ENCODE measurements at regions not wholly inside any gene's neighbourhood (a gene's known extent, or its start where the extent isn't known, plus 50 kb on each side); places are given as distances from the start of the nearest gene placed in this dataset.
"Not testable (repeated sequence)": the region's sequence is repeated elsewhere in the genome, so short reads cannot be mapped to it uniquely, and the experiment has no call there.

DNA sequence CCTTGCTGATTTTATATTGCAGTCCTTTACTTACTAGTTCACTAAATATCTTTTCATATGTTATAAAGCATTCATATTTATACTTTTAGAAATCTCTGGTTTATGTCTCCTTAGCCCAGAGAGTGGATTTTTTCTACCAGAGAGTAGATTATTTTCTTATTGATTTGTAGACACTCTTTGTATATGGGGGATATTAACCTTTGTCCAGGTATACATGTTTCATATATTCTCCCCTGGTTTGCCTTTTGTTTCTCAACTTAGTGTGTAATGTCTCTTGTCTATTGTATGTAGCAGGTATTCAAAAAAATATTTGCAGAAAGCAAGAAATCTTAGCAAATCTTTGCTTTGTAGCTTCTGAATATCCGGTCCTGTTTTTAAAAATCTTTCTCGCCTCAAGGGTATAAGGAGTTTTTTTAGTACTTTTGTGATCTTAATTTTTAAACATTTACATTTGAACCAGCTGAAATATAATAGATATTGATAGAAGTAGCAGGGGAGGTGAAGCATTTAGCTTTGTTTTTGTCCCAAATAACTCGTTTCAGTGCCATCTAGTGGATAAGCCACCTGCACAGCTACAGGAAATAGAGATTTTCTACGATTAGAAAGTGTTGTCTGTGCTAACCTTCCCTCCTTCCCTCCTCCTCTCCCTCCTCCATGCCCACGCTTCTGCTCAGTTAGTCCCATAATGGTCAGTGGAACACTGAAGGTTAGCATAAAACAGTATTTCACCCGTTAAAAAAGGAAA, 97.0 kb downstream of the PHETA1 start:
- no peak for DNase-seq

DNA sequence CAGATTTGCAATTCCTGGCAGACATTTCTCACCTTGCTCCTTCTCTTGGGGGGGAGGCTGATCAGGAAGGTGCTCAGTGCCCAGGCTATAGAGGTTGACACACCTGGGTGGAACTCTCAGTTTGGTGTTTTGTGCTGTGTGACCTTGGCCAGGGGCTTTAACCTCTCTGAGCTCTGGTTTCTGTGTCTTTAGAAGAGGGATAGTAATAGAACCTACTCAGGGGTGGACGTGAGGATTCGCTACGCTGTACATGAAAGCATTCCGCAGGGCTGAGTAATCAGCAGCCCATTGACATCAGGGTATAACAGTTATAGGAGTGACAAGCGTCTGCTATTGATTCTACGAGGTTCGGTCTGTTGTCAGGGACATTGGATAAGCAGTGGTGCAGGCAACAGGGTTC, 98.1 kb downstream of the PHETA1 start:
- no peak for DNase-seq

DNA sequence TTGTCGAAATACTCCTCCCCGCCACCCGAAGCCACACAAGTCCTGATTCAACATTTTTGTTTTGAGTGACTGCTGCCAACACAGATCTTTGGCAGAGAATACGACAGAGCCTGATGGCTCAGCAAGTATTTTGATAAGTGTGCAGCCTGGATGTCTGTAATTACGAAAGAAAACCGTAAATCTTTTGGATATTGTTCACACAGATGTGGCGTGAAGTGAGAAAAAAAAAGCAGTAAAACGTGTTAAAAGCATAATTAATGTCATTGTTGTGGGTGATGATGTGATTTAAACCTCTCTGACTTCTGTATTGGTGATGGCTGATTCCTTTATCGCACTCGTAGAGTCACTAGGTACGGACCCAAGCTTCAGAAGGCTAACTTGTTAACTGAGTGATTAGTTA, 98.7 kb downstream of the PHETA1 start:
- DNase-seq, result peak; percentile 7

DNA sequence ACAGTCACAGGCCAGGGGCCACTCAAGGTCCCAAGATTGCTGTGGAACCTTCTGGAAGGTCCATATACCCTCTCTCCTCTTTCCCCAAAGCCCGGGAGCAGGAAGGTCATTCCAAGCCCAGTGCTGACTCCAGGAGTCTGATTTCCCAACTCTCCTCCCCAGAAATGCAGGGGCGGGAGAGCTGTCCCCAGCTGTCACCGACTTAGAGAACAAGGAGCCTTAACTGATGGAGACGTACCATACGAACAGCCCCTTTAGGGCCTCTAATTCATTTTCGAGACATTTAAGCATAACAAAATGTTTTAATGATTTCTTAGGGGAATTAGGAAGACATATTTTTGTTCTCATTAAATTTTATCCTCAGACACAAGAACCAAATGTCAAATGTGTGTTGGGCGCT, 99.2 kb downstream of the PHETA1 start:
- peak; percentile 79 for DNase-seq

DNA sequence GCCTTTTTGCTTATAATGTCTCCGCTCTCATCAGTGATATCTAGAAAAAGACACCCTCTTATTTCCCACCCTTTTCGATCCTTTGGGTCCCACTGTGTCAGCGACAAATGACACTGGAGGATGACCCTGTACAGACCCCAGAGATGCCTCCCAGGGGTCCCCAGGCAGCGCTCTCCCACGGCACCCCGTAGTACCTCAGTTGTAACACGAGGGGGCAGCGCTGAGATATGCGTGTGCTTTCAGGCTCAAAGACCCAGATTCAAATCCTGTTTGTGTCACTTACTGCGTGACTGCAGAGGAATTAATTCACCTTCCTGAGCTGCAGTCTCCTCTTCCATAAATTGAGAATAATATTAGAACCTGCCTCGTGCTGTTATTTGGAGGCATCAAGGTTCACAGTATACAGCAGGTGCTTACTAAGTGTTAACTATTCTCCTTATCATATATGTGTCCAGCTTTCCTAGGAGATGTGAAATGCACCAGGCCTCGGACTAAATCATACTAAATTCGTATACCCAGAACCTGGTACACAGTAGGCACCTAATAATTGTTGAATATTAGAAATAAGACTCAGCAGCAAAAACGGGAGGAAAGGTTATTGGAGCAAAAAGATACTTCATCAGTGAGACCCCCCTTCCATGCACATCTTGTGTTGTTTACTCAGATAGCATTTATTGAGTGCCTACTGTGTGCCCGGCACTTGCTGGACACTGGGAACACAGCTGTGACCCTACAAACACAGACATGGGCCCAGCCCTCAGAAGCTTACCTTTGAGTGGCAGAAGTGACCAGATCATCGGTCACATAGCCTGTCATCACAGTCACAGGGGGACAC, 99.9 kb downstream of the PHETA1 start:
- no peak for DNase-seq

DNA sequence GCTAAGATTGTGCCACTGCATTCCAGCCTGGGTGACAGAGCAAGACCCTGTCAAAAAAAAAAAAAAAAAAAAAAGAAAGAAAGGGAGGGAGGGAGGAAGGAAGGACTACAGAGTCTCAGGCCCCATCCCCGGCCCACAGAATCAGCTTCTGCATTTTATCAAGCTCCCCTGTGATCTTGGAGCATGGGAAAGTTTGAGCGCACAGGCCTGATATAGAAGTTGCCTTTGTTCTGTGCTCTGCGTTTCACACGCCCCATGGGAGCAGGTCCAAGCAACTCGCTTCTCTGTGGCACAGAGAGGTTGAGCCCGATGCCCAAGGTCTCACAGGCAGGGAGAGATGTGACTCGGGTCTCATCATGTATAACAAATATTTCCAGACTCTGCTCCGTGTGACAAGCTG, 101.8 kb downstream of the PHETA1 start:
- DNase-seq, result peak; percentile 4

DNA sequence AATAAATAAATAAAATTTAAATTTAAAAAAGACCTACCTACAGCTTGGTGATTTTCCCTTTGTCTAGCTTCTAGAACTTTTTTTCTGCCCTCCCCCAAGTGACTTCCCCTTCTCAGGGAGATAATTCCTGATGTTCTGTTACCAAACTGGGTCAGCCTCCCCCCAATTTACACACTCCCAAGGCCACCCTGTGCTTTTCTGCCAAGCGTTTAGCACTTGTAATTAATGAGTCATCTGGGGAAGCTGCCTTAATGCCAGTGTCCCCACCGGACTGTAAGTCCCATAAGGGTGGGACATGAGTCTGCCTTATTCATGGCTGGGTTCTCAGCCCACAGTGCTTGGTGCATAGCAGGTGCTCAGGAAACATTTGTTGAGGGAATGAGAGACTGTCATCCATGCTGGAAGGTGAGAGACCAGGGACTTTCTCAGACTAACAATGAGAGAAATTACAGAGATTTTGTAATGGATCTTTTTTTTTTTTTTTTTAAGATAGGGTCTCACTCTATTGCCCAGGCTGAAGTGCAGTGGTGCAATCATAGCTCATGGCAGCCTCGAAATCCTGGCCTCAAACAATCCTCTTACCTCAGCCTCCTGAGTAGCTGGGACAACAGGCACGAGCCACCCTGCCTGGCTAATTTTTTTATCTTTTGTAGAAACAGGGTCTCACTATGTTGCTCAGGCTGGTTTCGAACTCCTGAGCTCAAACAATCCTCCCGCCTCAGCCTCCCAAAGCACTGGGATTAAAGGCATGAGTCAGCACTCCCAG, 106.8 kb downstream of the PHETA1 start:
- DNase-seq, result no peak

DNA sequence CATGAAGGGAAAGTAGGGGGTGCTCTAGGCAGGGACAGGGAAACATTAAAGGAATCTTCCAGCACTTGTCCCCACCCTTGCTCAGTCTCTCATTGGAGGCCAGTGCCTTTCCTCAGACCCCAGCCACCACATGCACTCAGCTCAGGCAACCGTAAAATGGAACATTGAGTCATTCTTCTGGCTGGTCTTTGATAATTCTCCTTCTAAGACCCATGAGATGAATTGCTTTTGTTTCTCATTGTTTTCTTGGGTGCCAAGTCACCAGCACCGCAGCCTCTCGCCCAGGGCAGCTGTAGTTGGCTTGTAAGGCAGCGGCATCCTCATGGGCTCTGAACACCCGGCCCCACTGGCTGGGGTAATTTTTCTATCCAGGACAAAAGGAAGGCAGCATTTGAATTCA, 108.2 kb downstream of the PHETA1 start:
- no peak for DNase-seq

DNA sequence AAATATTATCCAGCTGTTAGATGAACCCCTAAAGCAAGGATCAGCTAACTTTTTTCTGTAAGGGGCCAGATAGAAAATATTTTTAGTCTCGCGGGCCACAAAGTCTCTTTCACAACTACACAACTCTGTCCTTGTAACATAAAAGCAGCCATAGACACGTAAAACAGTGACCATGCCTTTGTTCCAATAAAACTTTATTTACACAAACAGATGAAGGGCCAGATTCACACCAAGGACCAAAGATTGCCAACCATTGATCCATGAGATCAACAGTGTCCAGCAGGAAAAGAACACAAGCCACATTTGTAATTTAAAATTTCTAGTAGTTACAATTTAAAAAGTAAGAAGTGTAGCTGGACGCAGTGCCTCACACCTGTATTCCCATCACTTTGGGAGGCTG, 109.7 kb downstream of the PHETA1 start:
- no peak for DNase-seq

DNA sequence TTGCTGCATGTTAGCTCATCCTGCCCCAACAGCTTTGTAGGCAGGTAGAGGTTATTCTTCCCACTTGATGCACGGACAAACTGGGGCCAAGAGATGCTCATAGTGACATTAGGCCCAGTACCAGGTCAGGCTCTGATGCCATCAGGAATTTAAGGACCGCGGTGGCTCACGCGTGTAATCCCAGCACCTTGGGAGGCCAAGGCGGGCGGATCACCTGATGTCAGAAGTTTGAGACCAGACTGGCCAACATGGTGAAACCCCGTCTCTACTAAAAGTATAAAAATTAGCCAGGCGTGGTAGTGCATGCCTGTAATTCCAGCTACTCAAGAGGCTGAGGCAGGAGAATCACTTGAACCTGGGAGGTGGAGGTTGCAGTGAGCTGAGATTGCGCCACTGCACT, 110.8 kb downstream of the PHETA1 start:
- DNase-seq, result not testable (repeated sequence)

DNA sequence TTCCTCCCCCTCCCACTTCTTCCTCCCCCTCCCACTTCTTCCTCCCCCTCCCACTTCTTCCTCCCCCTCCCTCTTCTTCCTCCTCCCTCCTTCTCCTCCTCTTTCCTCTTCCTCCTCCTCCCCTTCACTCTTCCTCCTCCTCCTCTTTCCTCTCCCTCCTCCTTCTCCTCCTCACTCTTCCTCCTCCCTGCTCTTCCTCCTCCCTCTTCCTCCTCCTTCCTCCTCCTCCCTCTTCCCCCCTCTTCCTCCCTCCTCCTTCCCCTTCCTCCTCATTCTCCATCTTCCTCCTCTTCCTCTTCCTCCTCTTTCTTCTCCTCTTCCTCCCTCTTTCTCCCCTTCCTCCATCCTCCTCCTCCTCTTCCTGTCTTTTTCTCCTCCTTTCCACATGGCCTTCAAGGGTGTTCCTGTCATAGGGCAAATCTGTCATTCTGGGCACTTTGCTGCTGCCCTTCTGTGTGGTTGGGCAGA, 111.4 kb downstream of the PHETA1 start:
- DNase-seq, result no peak

DNA sequence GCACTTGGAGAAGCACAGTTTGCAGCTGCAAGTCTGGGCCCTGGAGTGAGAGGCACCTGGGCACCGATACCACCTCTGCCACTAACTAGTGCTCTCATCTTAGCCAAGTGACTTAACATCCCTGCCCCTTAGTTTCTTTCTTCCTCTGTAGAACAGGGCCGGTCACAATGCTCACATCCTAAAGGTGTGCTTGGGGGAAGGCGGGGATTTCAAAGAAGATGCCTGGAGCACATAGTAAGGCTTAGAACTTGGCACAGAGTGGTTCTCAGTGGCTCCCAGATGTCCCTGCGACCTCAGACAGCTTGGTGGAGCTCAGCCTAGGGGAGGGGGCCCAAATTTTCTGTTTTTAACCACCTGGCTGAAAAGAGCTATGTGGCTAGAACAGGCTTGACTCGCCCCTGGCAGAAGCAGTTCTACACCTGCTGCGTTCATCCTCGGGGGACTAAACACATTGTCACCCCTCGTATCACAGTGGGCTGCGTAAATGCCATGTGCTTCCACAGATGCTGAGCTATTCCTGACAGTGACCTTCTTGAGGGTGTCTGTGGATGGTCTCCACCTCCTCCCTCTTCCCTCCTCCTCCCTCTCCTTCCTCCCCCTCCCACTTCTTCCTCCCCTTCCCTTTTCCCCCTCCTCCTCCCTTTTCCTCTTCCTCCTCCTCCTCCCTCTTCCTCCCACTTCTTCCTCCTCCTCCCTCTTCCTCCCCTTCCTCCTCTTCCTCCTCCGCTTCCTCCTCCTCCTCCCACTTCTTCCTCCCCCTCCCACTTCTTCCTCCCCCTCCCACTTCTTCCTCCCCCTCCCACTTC, 112.1 kb downstream of the PHETA1 start:
- DNase-seq, result no peak

DNA sequence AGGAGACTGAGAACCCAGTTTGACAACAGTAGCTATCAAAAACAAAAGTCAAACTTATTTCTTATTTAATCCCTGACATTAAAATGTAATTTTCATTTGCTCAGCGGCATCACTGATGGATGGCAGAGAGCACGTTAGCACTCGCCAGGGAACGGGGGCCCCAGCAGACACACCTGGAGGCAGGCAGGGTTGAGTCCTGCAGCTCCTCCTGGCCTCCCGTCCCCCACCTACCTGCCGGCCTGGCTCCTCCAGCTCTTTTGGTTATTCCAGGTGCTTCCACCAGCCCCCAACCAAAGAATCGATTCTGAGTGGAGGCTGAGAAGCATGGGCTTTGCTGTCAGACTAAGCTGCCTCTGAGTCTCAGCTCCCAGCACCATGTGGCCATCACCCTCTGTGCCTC, 113.6 kb downstream of the PHETA1 start:
- DNase-seq, result no peak

DNA sequence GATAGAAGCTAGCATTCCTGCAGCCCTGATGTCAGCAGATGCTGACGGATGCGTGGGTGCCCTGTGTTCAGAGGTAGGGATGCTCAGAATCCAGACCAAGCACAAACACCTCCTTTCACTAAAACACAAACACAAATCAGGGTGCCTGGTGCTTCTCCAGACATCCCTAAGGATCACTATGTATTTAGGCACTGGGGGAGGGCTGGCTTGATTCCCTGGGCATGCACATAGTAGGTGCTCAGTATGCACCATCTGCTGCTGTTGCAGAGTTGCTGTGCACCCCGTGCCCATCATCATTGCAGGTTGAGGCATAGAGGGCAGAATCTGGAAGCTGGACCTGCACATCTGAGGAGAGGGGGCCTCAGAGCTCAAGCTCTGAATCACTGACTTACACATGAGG, 114.8 kb downstream of the PHETA1 start:
- no peak for DNase-seq

DNA sequence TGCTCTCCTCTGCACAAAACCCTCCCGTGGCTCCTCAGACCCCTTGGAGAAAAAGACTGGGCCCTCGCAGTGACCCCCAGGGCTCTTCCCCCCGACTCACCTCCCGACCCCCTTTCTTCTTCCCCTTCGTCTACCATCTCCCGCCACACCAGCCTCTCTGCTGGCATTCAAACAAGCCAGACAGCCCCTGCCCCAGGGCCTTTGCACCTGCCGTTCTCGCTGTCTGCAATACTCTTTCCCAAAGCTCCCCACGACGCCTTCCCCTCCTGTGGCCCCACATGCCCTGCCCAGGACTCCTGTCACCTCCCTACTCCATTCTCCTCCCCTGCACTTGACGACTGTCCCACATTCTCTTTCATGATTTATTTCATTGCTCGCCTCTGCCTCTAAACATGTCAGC, 115.7 kb downstream of the PHETA1 start:
- DNase-seq, result no peak

DNA sequence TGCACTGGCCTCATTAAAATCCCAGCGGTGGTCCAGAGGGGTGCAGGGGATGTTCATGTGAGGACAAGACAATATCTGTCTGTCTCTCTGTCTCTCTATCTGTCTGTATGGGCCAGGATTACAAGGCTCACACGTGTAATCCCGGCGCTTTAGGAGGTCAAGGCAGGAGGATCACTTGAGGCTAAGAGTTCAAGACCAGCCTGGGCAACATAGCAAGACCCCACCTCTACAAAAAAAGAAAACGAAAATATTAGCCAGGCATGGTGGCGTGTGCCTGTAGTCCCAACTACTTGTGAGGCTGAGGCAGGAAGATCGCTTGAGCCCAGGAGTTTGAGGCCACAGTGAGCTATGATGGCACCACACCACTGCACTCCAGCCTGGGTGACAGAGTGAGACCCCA, 117.1 kb downstream of the PHETA1 start:
- DNase-seq, result no peak

DNA sequence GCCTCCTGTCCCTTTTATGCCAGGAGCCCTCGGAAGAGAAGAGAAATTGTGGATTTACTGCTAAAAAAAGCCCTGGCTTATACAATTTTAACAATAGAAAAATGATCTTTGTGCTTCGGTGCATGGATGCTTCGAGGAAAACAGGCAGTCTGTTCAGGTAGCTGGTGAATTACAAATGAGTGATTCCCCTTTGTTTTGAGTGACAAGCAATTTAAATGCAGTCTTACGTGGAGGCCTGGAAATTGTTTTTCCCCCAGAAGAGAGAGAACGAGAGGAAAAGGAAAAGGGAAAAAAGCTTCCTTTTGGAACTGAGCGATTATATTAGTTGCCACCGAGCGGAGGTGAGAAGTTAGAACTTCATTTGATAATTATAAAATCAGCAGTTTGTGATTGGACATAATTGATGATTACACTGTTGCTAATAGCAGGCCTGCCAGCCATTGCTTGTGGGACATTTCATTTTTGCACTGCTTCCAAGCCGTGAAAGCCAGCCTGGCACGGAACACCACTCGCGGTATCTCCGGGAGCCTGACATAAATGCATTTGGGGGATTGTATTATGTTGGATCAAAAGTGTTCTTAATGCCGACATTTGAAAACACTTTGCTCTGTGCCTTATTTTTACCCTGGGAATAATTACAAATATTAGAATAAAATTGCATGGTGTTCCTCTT, 117.7 kb downstream of the PHETA1 start:
- no peak for DNase-seq

DNA sequence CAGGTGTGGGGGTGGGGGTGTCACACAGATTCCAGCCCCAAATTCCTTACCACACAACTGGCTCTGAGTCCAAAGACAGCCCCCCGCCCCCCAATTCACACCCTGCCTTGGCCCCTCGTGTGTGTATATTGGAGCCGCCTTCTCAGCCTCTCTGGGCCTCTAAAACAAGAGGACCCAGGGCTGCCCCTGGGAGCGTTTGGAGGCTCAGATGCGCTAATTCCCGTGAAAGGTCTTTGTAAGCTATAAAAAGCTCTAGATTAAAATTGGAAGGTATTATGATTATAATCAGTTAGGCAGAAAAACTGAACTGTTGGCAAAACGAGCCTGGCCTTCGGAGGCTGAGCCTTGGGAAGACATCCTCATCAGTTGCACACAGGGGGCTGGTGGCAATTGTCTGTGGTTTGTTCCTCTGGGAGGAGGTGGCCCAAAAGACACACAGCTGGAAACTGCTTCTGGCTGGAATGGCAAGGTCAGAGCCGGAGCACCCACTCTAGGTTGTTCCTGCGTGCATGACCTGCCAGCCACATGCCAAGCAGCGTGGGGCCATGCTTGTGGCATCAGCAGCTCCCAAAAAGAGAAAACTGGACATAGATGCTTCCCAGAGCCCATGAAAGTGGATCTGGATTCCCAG, 118.5 kb downstream of the PHETA1 start:
- DNase-seq, result no peak

DNA sequence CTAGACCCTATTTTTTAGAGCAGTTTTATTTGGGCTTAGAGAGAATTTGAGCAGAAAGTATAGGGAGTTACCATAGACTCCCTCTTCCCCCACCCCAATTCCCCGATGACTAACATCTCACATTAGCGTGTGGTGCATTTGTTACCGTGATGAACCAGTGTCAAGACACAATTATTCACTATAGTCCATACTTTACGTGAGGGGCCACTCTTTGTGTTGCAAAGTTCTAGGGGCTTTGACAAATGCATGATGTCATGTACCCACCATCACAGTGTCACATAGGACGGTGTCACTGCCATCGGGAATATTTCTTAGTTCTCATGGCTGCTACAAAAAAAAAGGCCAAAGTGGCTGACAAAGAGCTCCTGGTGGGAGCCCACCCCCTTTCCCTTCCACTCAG, 119.1 kb downstream of the PHETA1 start:
- DNase-seq, result no peak

DNA sequence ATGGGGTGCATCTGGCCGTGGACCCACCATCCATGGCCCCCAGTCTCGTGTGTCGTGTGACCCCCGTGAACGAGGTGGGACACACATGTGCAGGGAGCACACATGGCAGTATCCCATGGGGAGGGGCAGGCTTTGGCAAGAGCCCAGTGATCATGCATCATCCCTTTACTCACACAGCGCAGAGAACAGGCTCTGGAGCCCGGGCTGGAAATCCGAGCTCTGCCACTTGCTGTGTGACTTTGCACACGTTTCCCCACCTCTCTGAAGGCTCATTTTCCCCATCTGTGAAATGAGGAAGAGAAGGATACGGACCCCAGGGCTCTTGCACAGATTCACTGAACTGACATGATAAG, 119.9 kb downstream of the PHETA1 start:
- no peak for DNase-seq

Measured in tongue (tissue), 1 donor.